Left lung (tissue), 4 donors: ENCODE measurements at regions not wholly inside any gene's neighbourhood (a gene's known extent, or its start where the extent isn't known, plus 50 kb on each side); places are given as distances from the start of the nearest gene placed in this dataset.

Source experiments
- ATAC-seq: fragments of 200-7000 bp; cut with Tn5 transposase; one replicate; pipeline ENCODE4 v1.9.1; 2020; ENCODE audit warnings: moderate library complexity
- DNase-seq, 4 donors: peaks; one replicate each; pipeline ENCODE4 v3.0.0-alpha.2; 2013 to 2020
- H3K27ac ChIP-seq, 2 donors: fragments of 200-600 bp; sonication (generic) in 1 of 2; one replicate each; pipeline versions ENCODE4 v1.5.0 to v1.8.0; 2020 to 2021
- H3K27me3 ChIP-seq, 2 donors: fragments of 200-600 bp; sonication (generic) in 1 of 2; one replicate each; pipeline versions ENCODE4 v1.5.0 to v1.8.0; 2020 to 2021
- H3K36me3 ChIP-seq, 2 donors: fragments of 200-600 bp; sonication (generic) in 1 of 2; one replicate each; pipeline versions ENCODE4 v1.5.0 to v1.8.0; 2020 to 2021
- H3K4me1 ChIP-seq, 2 donors: fragments of 200-600 bp; one replicate each; pipeline ENCODE4 v1.8.0; 2021
- H3K4me3 ChIP-seq, 2 donors: fragments of 200-600 bp; sonication (generic) in 1 of 2; one replicate each; pipeline versions ENCODE4 v1.5.0 to v1.8.0; 2020 to 2021; ENCODE audit warnings: mild to moderate bottlenecking in 1 of 2
- H3K9me3 ChIP-seq, 2 donors: fragments of 200-600 bp; sonication (generic) in 1 of 2; one replicate each; pipeline versions ENCODE4 v1.5.0 to v1.8.0; 2020 to 2021
- CTCF ChIP-seq, 2 donors: fragments of 200-600 bp; sonication (generic) in 1 of 2; IDR thresholded peaks; one replicate each; pipeline versions ENCODE4 v1.5.0 to v1.8.0; 2021; ENCODE audit warnings: antibody characterized with exemption in 2 of 2
- intact Hi-C, 2 donors: fragments of 100-400 bp; cut with DNase I; formaldehyde crosslinking; loops; one replicate each; pipeline versions ENCODE4 v1.11.2 to v1.14.2; 2022
- donor health status: DM: no; HTN: yes; CAD: no.
- donor health status: DM: no; HTN: no; CAD: no.

- H3K36me3 ChIP-seq, result no peaks in the 10 kb centered on the region
- no peak overlapping the region for H3K27ac ChIP-seq
- H3K9me3 ChIP-seq, result no peaks in the 10 kb centered on the region
- no peak for TF ChIP-seq CTCF (IDR thresholded peaks at IDR 0.05)
- intact Hi-C loops, result no loop called here
- DNase-seq, result no peak
- no peak for ATAC-seq
- H3K4me1 ChIP-seq, result no peaks in the 10 kb centered on the region
- no peak overlapping the region for H3K4me3 ChIP-seq
- peaks cover 0 to 6% of the 10 kb centered on the region in 2 donors for H3K27me3 ChIP-seq
These were observed 101.9 kb upstream of the TMC3 start for GRCh38 chr15:81475926-81476325.

GRCh38 chr15:81475471-81475870 is 101.5 kb upstream of the TMC3 start:
- no peak overlapping the region for H3K4me3 ChIP-seq
- TF ChIP-seq CTCF (IDR thresholded peaks at IDR 0.05), result no peak
- intact Hi-C loops, result no loop called here

DNA sequence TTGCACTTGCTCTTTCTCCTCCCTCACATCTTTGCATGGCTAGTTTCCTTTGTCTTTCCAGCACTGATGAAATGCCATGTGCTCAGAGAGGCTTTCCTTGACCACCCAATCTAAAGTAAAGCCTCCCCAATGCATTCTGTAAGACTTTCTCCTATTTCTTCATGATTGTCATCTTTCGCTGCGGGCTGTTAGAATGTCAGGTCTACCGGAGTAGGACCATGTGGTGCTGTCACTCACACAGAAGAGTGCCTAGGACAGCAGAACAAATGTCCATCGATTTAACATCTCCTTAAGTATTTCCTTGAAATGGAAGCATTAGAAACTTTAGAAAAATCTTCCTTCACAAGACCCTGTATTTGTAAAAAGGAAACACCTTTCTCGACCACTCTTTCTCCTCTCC is 99.9 kb upstream of the TMC3 start:
- Histone ChIP-seq H3K36me3 (no peaks in the 10 kb centered on the region), H3K4me3 (no peak overlapping the region), H3K27ac (no peak overlapping the region), H3K9me3 (no peaks in the 10 kb centered on the region), H3K27me3 (peaks cover 0 to 6% of the 10 kb centered on the region in 2 donors), H3K4me1 (no peaks in the 10 kb centered on the region)
- no peak for ATAC-seq
- TF ChIP-seq CTCF (IDR thresholded peaks at IDR 0.05), result no peak
- no peak for DNase-seq
- intact Hi-C loops, result no loop called here

More at GRCh38 chr15:81475471-81475870, 101.5 kb upstream of the TMC3 start:
- Histone ChIP-seq H3K9me3 (no peaks in the 10 kb centered on the region), H3K27me3 (peaks cover 0 to 6% of the 10 kb centered on the region in 2 donors), H3K27ac (no peak overlapping the region), H3K4me1 (no peaks in the 10 kb centered on the region), H3K36me3 (no peaks in the 10 kb centered on the region)
- no peak for DNase-seq
- ATAC-seq, result no peak

- intact Hi-C loops, result no loop called here
- Histone ChIP-seq H3K36me3 (no peaks in the 10 kb centered on the region), H3K4me1 (no peaks in the 10 kb centered on the region), H3K27me3 (peaks cover 0 to 6% of the 10 kb centered on the region in 2 donors), H3K27ac (no peak overlapping the region), H3K9me3 (no peaks in the 10 kb centered on the region), H3K4me3 (no peak overlapping the region)
- no peak for TF ChIP-seq CTCF (IDR thresholded peaks at IDR 0.05)
- ATAC-seq (no peak), DNase-seq (no peak)
These were observed 99.2 kb upstream of the TMC3 start for GRCh38 chr15:81473177-81473576.

DNA sequence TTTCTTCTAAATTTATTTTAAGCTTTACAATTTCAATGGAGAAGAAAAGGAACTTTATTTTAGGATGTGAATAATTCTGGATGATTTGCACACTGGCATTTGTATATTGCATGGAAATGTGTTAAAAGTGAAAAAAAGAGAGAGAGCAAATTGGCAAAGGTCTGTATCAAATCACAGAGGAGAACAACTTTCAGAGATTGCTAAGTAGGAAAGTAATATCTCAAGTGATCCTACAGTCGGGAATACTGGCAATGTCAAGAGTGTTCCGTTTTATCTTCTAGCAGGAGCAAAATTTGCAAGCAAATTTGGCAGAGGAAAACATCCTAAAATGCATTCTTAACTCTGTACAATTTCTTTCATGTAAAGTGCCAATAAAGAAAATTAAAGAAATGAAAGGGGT is 97.1 kb upstream of the TMC3 start:
- intact Hi-C loops, result no loop called here
- TF ChIP-seq CTCF (IDR thresholded peaks at IDR 0.05), result no peak
- no peak overlapping the region for H3K27ac ChIP-seq

More for the DNA sequence above, 97.1 kb upstream of the TMC3 start:
- Histone ChIP-seq H3K4me3 (no peak overlapping the region), H3K27me3 (peaks cover 0 to 13% of the 10 kb centered on the region in 2 donors), H3K36me3 (no peaks in the 10 kb centered on the region), H3K4me1 (no peaks in the 10 kb centered on the region), H3K9me3 (no peaks in the 10 kb centered on the region)
- DNase-seq, result no peak
- ATAC-seq, result no peak
